IMR-90 (cell line): ENCODE measurements at regions not wholly inside any gene's neighbourhood (a gene's known extent, or its start where the extent isn't known, plus 50 kb on each side); places are given as distances from the start of the nearest gene placed in this dataset.
A peak's percentile ranks its signal among the peaks of the same experiment; 100 is the strongest.

ENCODE experiments used
- ATAC-seq: fragments of 200-7000 bp; cut with Tn5 transposase; 2 replicates; pipeline ENCODE4 v1.9.1; 2020; ENCODE audit warnings: low read depth, mild to moderate bottlenecking, moderate library complexity
- BruUV-seq: library from RNA; stranded (reverse); fragments of 400-500 nt; replicated peaks from 2 replicates; lab custom pipeline; 2021; lab: Mats Ljungman, UMichigan
- CTCF ChIA-PET: fragments of 300-600 bp; formaldehyde crosslinking; extraction: SDS; loops from one replicate; lab custom pipeline; 2021; ENCODE audit warnings: antibody characterized with exemption; lab: Yijun Ruan, JAX
- POLR2A ChIA-PET: fragments of 300-600 bp; sonication (Branson Sonifier 250); formaldehyde crosslinking; loops from one replicate; lab custom pipeline; 2022; ENCODE audit warnings: antibody characterized with exemption; ENCODE audit not compliant: unreplicated experiment; lab: Charles Lee
- DNase-seq: peaks from one replicate; pipeline ENCODE4 v3.0.0; 2013
- H2AFZ ChIP-seq: replicated peaks from 2 replicates; pipeline ENCODE3; 2013; ENCODE audit warnings: low read length, mild to moderate bottlenecking; ENCODE audit not compliant: poor library complexity
- H2AK5ac ChIP-seq: 2 replicates; pipeline ENCODE4 v1.6.1; 2013; ENCODE audit warnings: low read depth, low read length, inconsistent platforms
- H2AK9ac ChIP-seq: replicated peaks from 2 replicates; pipeline ENCODE3; 2013; ENCODE audit warnings: mild to moderate bottlenecking, low read depth, low read length, moderate library complexity; ENCODE audit not compliant: poor library complexity
- H2BK120ac ChIP-seq: 2 replicates; pipeline ENCODE4 v1.6.1; 2013; ENCODE audit warnings: low read depth, low read length, inconsistent platforms
- H2BK15ac ChIP-seq: 3 replicates; pipeline ENCODE4 v1.6.1; 2013; ENCODE audit warnings: low read depth, low read length, inconsistent platforms
- H2BK20ac ChIP-seq: 2 replicates; pipeline ENCODE4 v1.6.1; 2013; ENCODE audit warnings: low read depth, mild to moderate bottlenecking, inconsistent platforms, low read length, moderate library complexity
- H2BK5ac ChIP-seq: 2 replicates; pipeline ENCODE4 v1.6.1; 2013; ENCODE audit warnings: mild to moderate bottlenecking, low read depth, low read length, inconsistent platforms; ENCODE audit not compliant: poor library complexity, severe bottlenecking
- H3K14ac ChIP-seq: replicated peaks from 2 replicates; pipeline ENCODE4 v1.6.1; 2013; ENCODE audit warnings: low read depth, low read length, inconsistent platforms
- H3K18ac ChIP-seq: 2 replicates; pipeline ENCODE4 v1.6.1; 2013; ENCODE audit warnings: low read depth, low read length, control low read depth
- H3K23ac ChIP-seq: 2 replicates; pipeline ENCODE4 v1.6.1; 2013; ENCODE audit warnings: low read depth, low read length, inconsistent platforms
- H3K27ac ChIP-seq: 2 replicates; pipeline ENCODE4 v1.5.1; 2013; ENCODE audit warnings: mild to moderate bottlenecking, control low read depth, low read length; ENCODE audit not compliant: insufficient read depth
- H3K27me3 ChIP-seq: 2 replicates; pipeline ENCODE4 v1.6.1; 2013; ENCODE audit warnings: low read length; ENCODE audit not compliant: control insufficient read depth, insufficient read depth
- H3K36me3 ChIP-seq: 2 replicates; pipeline ENCODE4 v1.6.1; 2013; ENCODE audit warnings: low read length, mixed read lengths; ENCODE audit not compliant: control insufficient read depth, insufficient read depth
- H3K4ac ChIP-seq: 2 replicates; pipeline ENCODE4 v1.6.1; 2013; ENCODE audit warnings: low read depth, low read length, inconsistent platforms
- H3K4me1 ChIP-seq: 2 replicates; pipeline ENCODE4 v1.6.1; 2013; ENCODE audit warnings: low read length, mixed read lengths; ENCODE audit not compliant: control insufficient read depth, insufficient read depth
- H3K4me2 ChIP-seq: 2 replicates; pipeline ENCODE4 v1.6.1; 2013; ENCODE audit warnings: low read depth, mild to moderate bottlenecking, control low read depth, low read length, moderate library complexity
- H3K4me3 ChIP-seq: 2 replicates; pipeline ENCODE4 v1.5.1; 2013; ENCODE audit warnings: low read depth, mild to moderate bottlenecking, control low read depth, low read length, moderate library complexity; ENCODE audit not compliant: insufficient read depth
- H3K56ac ChIP-seq: 2 replicates; pipeline ENCODE4 v1.6.1; 2013; ENCODE audit warnings: low read length, inconsistent platforms; ENCODE audit not compliant: insufficient read depth; ENCODE audit errors: extremely low read depth
- H3K79me1 ChIP-seq, 2 experiments: 2 replicates each; pipeline ENCODE4 v1.6.1; 2013; ENCODE audit warnings: low read length in 2 of 2, inconsistent platforms in 1 of 2, low read depth in 1 of 2
- H3K9ac ChIP-seq: 2 replicates; pipeline ENCODE4 v1.6.1; 2013; ENCODE audit warnings: low read depth, low read length, control low read depth
- H3K9me1 ChIP-seq: 2 replicates; pipeline ENCODE4 v1.6.1; 2013; ENCODE audit warnings: low read length, inconsistent platforms; ENCODE audit not compliant: insufficient read depth
- H3K9me3 ChIP-seq: 2 replicates; pipeline ENCODE4 v1.6.1; 2013; ENCODE audit warnings: low read length; ENCODE audit not compliant: control insufficient read depth, insufficient read depth
- H4K20me1 ChIP-seq: 2 replicates; pipeline ENCODE4 v1.6.1; 2013; ENCODE audit warnings: low read length, inconsistent platforms; ENCODE audit not compliant: insufficient read depth
- H4K5ac ChIP-seq: 2 replicates; pipeline ENCODE4 v1.6.1; 2013; ENCODE audit warnings: mild to moderate bottlenecking, low read depth, low read length, control low read depth
- H4K8ac ChIP-seq, 2 experiments: 2 replicates each; pipeline ENCODE4 v1.6.1; 2013; ENCODE audit warnings: low read depth in 2 of 2, low read length in 2 of 2, control low read depth in 1 of 2, inconsistent platforms in 1 of 2
- H4K91ac ChIP-seq: 2 replicates; pipeline ENCODE4 v1.6.1; 2013; ENCODE audit warnings: low read depth, low read length, inconsistent platforms; ENCODE audit not compliant: insufficient read depth
- BHLHE40 ChIP-seq: fragments of 150-350 bp; IDR thresholded peaks from 2 replicates; pipeline ENCODE4 v1.6.1; 2016; ENCODE audit warnings: mild to moderate bottlenecking, low read depth, low read length
- CEBPB ChIP-seq: IDR thresholded peaks from 2 replicates; pipeline ENCODE4 v1.6.1; 2012; ENCODE audit warnings: low read depth, low read length, improper control_type of control experiment
- CHD1 ChIP-seq: IDR thresholded peaks from 2 replicates; pipeline ENCODE4 v1.6.1; 2012; ENCODE audit warnings: low read depth, low read length, improper control_type of control experiment
- CTCF ChIP-seq: conservative IDR thresholded peaks from 2 replicates; pipeline ENCODE4 v1.5.1; 2012; ENCODE audit warnings: mild to moderate bottlenecking, low read depth, low read length, improper control_type of control experiment
- ELK1 ChIP-seq: fragments of 150-350 bp; IDR thresholded peaks from 2 replicates; pipeline ENCODE4 v1.6.1; 2016; ENCODE audit warnings: low read depth, mild to moderate bottlenecking, low read length, moderate library complexity, borderline replicate concordance
- FOS ChIP-seq: fragments of 150-350 bp; IDR thresholded peaks from 2 replicates; pipeline ENCODE4 v1.6.1; 2016; ENCODE audit warnings: low read depth, low read length
- MAFK ChIP-seq: IDR thresholded peaks from 2 replicates; pipeline ENCODE4 v1.6.1; 2012; ENCODE audit warnings: low read depth, low read length, improper control_type of control experiment
- MAZ ChIP-seq: IDR thresholded peaks from 2 replicates; pipeline ENCODE4 v1.6.1; 2012; ENCODE audit warnings: low read depth, mild to moderate bottlenecking, low read length, improper control_type of control experiment, moderate library complexity, borderline replicate concordance
- MXI1 ChIP-seq: IDR thresholded peaks from 2 replicates; pipeline ENCODE4 v1.6.1; 2012; ENCODE audit warnings: low read depth, mild to moderate bottlenecking, low read length, moderate library complexity, borderline replicate concordance
- POLR2A ChIP-seq: IDR thresholded peaks from 2 replicates; pipeline ENCODE4 v1.6.1; 2012; ENCODE audit warnings: mild to moderate bottlenecking, low read depth, low read length
- RAD21 ChIP-seq: IDR thresholded peaks from 2 replicates; pipeline ENCODE4 v1.6.1; 2012; ENCODE audit warnings: low read length, improper control_type of control experiment
- RCOR1 ChIP-seq: IDR thresholded peaks from 2 replicates; pipeline ENCODE4 v1.6.1; 2012; ENCODE audit warnings: mild to moderate bottlenecking, low read length, improper control_type of control experiment; ENCODE audit not compliant: insufficient replicate concordance
- RFX5 ChIP-seq: IDR thresholded peaks from 2 replicates; pipeline ENCODE4 v1.8.0; 2012; ENCODE audit warnings: low read depth, mild to moderate bottlenecking, low read length, moderate library complexity
- SMC3 ChIP-seq: fragments of 150-350 bp; IDR thresholded peaks from 2 replicates; pipeline ENCODE4 v1.6.1; 2016; ENCODE audit warnings: low read depth, mild to moderate bottlenecking, antibody characterized with exemption, low read length, moderate library complexity
- USF2 ChIP-seq: fragments of 150-350 bp; IDR thresholded peaks from 2 replicates; pipeline ENCODE4 v1.6.1; 2017; ENCODE audit warnings: mild to moderate bottlenecking, antibody characterized with exemption, low read length, low read depth
- WGBS, 2 experiments: methylation state at CpG; one replicate each; pipeline versions ENCODE4 v1.1.5 to v1.1.7; 2013; ENCODE audit warnings: missing lambda C conversion rate in 2 of 2; ENCODE audit not compliant: insufficient read length in 1 of 2; ENCODE audit errors: extremely low coverage in 2 of 2; 5-methylcytosine and 5-hydroxymethylcytosine counted together
- dilution Hi-C: fragments of 300-500 bp; cut with HindIII; formaldehyde crosslinking; loops from one replicate; pipeline ENCODE4 v1.14.3; 2018; ENCODE audit warnings: low sequenced_read_pairs; ENCODE audit not compliant: unreplicated experiment
- in situ Hi-C: fragments of 300-500 bp; cut with MboI; formaldehyde crosslinking; loops from 3 replicates; pipeline ENCODE4 v1.14.3; 2019; ENCODE audit warnings: low sequenced_read_pairs, inconsistent platforms, mixed read lengths
- intact Hi-C: fragments of 100-400 bp; cut with micrococcal nuclease; formaldehyde crosslinking; loops from 2 replicates; pipeline ENCODE4 v1.10.0; 2022

GRCh38 chr14:53524391-53524790 lies 371.3 kb upstream of the DDHD1 start:
- WGBS, 2 experiments, result no CpG with 5 or more reads among the region's 4 CpGs
- Histone ChIP-seq H2BK120ac (no peak overlapping the region), H3K4me1 (peaks cover 27% of the 10 kb centered on the region), H3K27me3 (no peaks in the 10 kb centered on the region), H4K8ac (no peak overlapping the region), H3K4me2 (no peak overlapping the region), H3K27ac (no peak overlapping the region), H3K4ac (no peak overlapping the region), H2BK20ac (no peak overlapping the region), H2BK5ac (no peak overlapping the region), H2BK15ac (no peak overlapping the region), H3K9ac (no peak overlapping the region), H2AK5ac (no peak overlapping the region), H3K4me3 (no peak overlapping the region), H3K14ac (no peak overlapping the region), H3K79me1 (no peaks in the 10 kb centered on the region), H2AK9ac (no peak overlapping the region), H2AFZ (no peak overlapping the region), H3K36me3 (no peaks in the 10 kb centered on the region), H3K9me1 (peaks cover 10% of the 10 kb centered on the region), H3K9me3 (no peaks in the 10 kb centered on the region), H4K20me1 (no peaks in the 10 kb centered on the region), H3K18ac (peak overlapping the region; percentile 7; the same call in 1 of the 2 replicates), H3K56ac (no peak overlapping the region), H4K91ac (no peak overlapping the region), H3K23ac (no peak overlapping the region), H4K5ac (no peak overlapping the region)
- TF ChIP-seq BHLHE40, result no peak
- TF ChIP-seq MAZ, result no peak
- TF ChIP-seq CEBPB, result no peak
- TF ChIP-seq MAFK, result no peak
- TF ChIP-seq FOS, result no peak
- no peak for TF ChIP-seq RCOR1
- no peak for TF ChIP-seq USF2
- TF ChIP-seq MXI1, result no peak
- TF ChIP-seq ELK1, result no peak
- TF ChIP-seq POLR2A, result no peak
- no peak for TF ChIP-seq RAD21
- TF ChIP-seq CHD1, result no peak
- TF ChIP-seq RFX5, result no peak
- TF ChIP-seq CTCF, result no peak
- no peak for TF ChIP-seq SMC3
- no peak for DNase-seq
- ChIA-PET CTCF (no interaction called here), POLR2A (no interaction called here)
- ATAC-seq, result no peak
- BruUV-seq, result no TSS peak
- in situ Hi-C loops (no loop called here), dilution Hi-C loops (no loop called here), intact Hi-C loops (no loop called here)
